ENCODE measurements at regions not wholly inside any gene's neighbourhood (a gene's known extent, or its start where the extent isn't known, plus 50 kb on each side); places are given as distances from the start of the nearest gene placed in this dataset.

DNA sequence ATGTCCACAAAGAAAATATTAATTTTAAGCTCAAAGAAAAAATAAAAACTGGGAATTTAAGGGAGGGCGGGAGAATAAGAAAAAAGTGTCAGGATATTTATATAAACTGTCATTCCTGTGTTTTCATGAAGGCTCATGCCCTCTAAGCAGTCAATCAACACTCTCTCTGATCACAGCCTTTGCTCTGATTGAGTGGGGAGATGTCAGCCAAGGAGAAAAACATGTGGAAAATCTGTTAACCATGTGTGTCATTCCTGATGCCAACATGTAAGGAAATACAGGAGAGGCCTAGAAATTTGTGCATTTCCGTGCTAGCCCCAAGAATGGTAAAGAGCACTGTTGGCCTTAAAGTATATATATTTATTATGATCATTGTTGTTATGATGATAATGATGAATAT, 137.9 kb upstream of the IRX5 start:
- TF ChIP-seq, protein P1, sequence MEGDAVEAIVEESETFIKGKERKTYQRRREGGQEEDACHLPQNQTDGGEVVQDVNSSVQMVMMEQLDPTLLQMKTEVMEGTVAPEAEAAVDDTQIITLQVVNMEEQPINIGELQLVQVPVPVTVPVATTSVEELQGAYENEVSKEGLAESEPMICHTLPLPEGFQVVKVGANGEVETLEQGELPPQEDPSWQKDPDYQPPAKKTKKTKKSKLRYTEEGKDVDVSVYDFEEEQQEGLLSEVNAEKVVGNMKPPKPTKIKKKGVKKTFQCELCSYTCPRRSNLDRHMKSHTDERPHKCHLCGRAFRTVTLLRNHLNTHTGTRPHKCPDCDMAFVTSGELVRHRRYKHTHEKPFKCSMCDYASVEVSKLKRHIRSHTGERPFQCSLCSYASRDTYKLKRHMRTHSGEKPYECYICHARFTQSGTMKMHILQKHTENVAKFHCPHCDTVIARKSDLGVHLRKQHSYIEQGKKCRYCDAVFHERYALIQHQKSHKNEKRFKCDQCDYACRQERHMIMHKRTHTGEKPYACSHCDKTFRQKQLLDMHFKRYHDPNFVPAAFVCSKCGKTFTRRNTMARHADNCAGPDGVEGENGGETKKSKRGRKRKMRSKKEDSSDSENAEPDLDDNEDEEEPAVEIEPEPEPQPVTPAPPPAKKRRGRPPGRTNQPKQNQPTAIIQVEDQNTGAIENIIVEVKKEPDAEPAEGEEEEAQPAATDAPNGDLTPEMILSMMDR (IDR thresholded peaks at IDR 0.05) = no peak
- no peak for TF ChIP-seq POLR2A (IDR thresholded peaks at IDR 0.05)

Measured in ovary (tissue), 3 donors.